CD14-positive monocyte (primary cell): ENCODE measurements at regions not wholly inside any gene's neighbourhood (a gene's known extent, or its start where the extent isn't known, plus 50 kb on each side); places are given as distances from the start of the nearest gene placed in this dataset.

Source experiments
- DNase-seq, 3 donors: peaks; one replicate each; pipeline ENCODE4 v3.0.0-alpha.2; 2011 to 2022
- H2AFZ ChIP-seq: 2 replicates; pipeline ENCODE4 v1.6.0; 2012; ENCODE audit warnings: mild to moderate bottlenecking, low read depth, low read length, inconsistent platforms; ENCODE audit not compliant: insufficient read depth, poor library complexity, severe bottlenecking
- H3K27ac ChIP-seq, 2 donors: 1 replicate in 1 of 2; 2 replicates in 1 of 2; pipeline ENCODE4 v1.5.1; 2012 to 2013; ENCODE audit warnings: low read length in 2 of 2, control low read depth in 1 of 2, inconsistent platforms in 1 of 2, low read depth in 1 of 2, mild to moderate bottlenecking in 1 of 2
- H3K27me3 ChIP-seq, 2 donors: one replicate each; pipeline versions ENCODE4 v1.6.0 to v1.6.1; 2011 to 2013; ENCODE audit warnings: low read length in 2 of 2; ENCODE audit not compliant: control insufficient read depth in 2 of 2, insufficient read depth in 2 of 2
- H3K36me3 ChIP-seq, 2 donors: replicated peaks in 1 of 2; 1 replicate in 1 of 2; 2 replicates in 1 of 2; pipeline versions ENCODE4 v1.5.1 to v1.6.1; 2012 to 2013; ENCODE audit warnings: low read length in 2 of 2, control low read depth in 1 of 2, inconsistent platforms in 1 of 2, mild to moderate bottlenecking in 1 of 2; ENCODE audit not compliant: insufficient read depth in 2 of 2, control insufficient read depth in 1 of 2
- H3K4me1 ChIP-seq, 2 donors: 1 replicate in 1 of 2; 2 replicates in 1 of 2; pipeline versions ENCODE4 v1.5.1 to v1.6.1; 2012 to 2013; ENCODE audit warnings: low read length in 2 of 2, control low read depth in 1 of 2, inconsistent platforms in 1 of 2, mild to moderate bottlenecking in 1 of 2, moderate library complexity in 1 of 2; ENCODE audit not compliant: insufficient read depth in 2 of 2, control insufficient read depth in 1 of 2
- H3K4me2 ChIP-seq: replicated peaks from 2 replicates; pipeline ENCODE3; 2012; ENCODE audit warnings: low read length, moderate library complexity, mild to moderate bottlenecking; ENCODE audit not compliant: poor library complexity, severe bottlenecking; ENCODE audit errors: extremely low read depth
- H3K4me3 ChIP-seq, 3 experiments: fragments of 200-600 bp in 1 of 3; sonication (generic) in 1 of 3; replicated peaks in 1 of 3; 1 replicate in 2 of 3; 2 replicates in 1 of 3; pipeline ENCODE4 v1.5.1; 2011 to 2013; ENCODE audit warnings: low read length in 3 of 3, mild to moderate bottlenecking in 3 of 3, control low read depth in 2 of 3, low read depth in 2 of 3, inconsistent platforms in 1 of 3, moderate library complexity in 1 of 3
- H3K79me2 ChIP-seq: 2 replicates; pipeline ENCODE4 v1.6.0; 2012; ENCODE audit warnings: mild to moderate bottlenecking, control low read depth, inconsistent platforms, low read length, moderate library complexity; ENCODE audit not compliant: insufficient read depth
- H3K9ac ChIP-seq: 2 replicates; pipeline ENCODE4 v1.6.0; 2017; ENCODE audit warnings: low read length, mild to moderate bottlenecking; ENCODE audit not compliant: insufficient read depth, poor library complexity, severe bottlenecking
- H3K9me3 ChIP-seq, 2 donors: replicated peaks in 1 of 2; 1 replicate in 1 of 2; 2 replicates in 1 of 2; pipeline versions ENCODE4 v1.5.1 to v1.6.1; 2012 to 2013; ENCODE audit warnings: low read length in 2 of 2, control low read depth in 1 of 2; ENCODE audit not compliant: control insufficient read depth in 1 of 2, insufficient read depth in 1 of 2
- H4K20me1 ChIP-seq: 2 replicates; pipeline ENCODE4 v1.6.0; 2012; ENCODE audit warnings: mild to moderate bottlenecking, low read length, control low read depth, moderate library complexity; ENCODE audit not compliant: insufficient read depth
- H3K27ac Mint-ChIP-seq, 7 donors: one replicate each; pipeline ENCODE4 v1.8.0; 2020; ENCODE audit warnings: mild to moderate bottlenecking in 7 of 7, mixed read lengths in 7 of 7, moderate library complexity in 6 of 7, inconsistent platforms in 2 of 7
- H3K27me3 Mint-ChIP-seq, 3 donors: one replicate each; pipeline ENCODE4 v1.8.0; 2021 to 2022; ENCODE audit warnings: low read depth in 3 of 3, mild to moderate bottlenecking in 3 of 3, mixed read lengths in 3 of 3, moderate library complexity in 3 of 3, inconsistent platforms in 1 of 3
- H3K36me3 Mint-ChIP-seq, 2 donors: one replicate each; pipeline ENCODE4 v1.8.0; 2020; ENCODE audit warnings: mixed read lengths in 2 of 2, inconsistent platforms in 1 of 2, mild to moderate bottlenecking in 1 of 2
- H3K4me1 Mint-ChIP-seq: one replicate; pipeline ENCODE4 v1.8.0; 2020; ENCODE audit warnings: mild to moderate bottlenecking, mixed read lengths
- H3K4me3 Mint-ChIP-seq, 2 donors: one replicate each; pipeline ENCODE4 v1.8.0; 2020; ENCODE audit warnings: mild to moderate bottlenecking in 2 of 2, mixed read lengths in 2 of 2, moderate library complexity in 1 of 2
- H3K9me3 Mint-ChIP-seq, 7 donors: one replicate each; pipeline ENCODE4 v1.8.0; 2020 to 2022; ENCODE audit warnings: mixed read lengths in 7 of 7, mild to moderate bottlenecking in 6 of 7, moderate library complexity in 6 of 7, inconsistent platforms in 2 of 7
- CTCF ChIP-seq: fragments of 200-600 bp; IDR thresholded peaks from one replicate; pipeline ENCODE4 v1.8.0; 2022; ENCODE audit warnings: antibody characterized with exemption, mild to moderate bottlenecking
- WGBS: methylation state at CpG from one replicate; pipeline ENCODE4 v1.1.5; 2013; ENCODE audit warnings: missing lambda C conversion rate; ENCODE audit not compliant: insufficient coverage; 5-methylcytosine and 5-hydroxymethylcytosine counted together
- intact Hi-C, 2 donors: fragments of 100-400 bp; cut with micrococcal nuclease; formaldehyde crosslinking; loops; one replicate each; pipeline versions ENCODE4 v1.15.0 to v1.15.1; 2023

GRCh38 chr10:106493751-106494150 lies 670.8 kb downstream of the SORCS1 start:
- H3K27me3 ChIP-seq: no peaks in the 10 kb centered on the region
- no peak overlapping the region for H3K4me2 ChIP-seq
- no peaks in the 10 kb centered on the region for H3K36me3 Mint-ChIP-seq
- H3K4me3 Mint-ChIP-seq: no peak overlapping the region
- TF ChIP-seq CTCF: no peak
- H4K20me1 ChIP-seq: no peaks in the 10 kb centered on the region
- no peak overlapping the region for H3K27ac ChIP-seq
- H3K9ac ChIP-seq: no peak overlapping the region
- H3K4me1 Mint-ChIP-seq: no peaks in the 10 kb centered on the region
- no peaks in the 10 kb centered on the region for H3K36me3 ChIP-seq
- intact Hi-C loops: no loop called here
- DNase-seq: no peak
- no peak overlapping the region for H2AFZ ChIP-seq
- whole genome bisulfite sequencing: no CpG with 5 or more reads among the region's 1 CpG
- no peaks in the 10 kb centered on the region for H3K79me2 ChIP-seq
- H3K9me3 Mint-ChIP-seq: peaks cover 0 to 3% (median 0%) of the 10 kb centered on the region in 7 donors
- no peaks in the 10 kb centered on the region for H3K9me3 ChIP-seq
- peaks cover 0 to 2% (median 0%) of the 10 kb centered on the region in 3 donors for H3K27me3 Mint-ChIP-seq
- H3K4me3 ChIP-seq: no peak overlapping the region
- no peaks in the 10 kb centered on the region for H3K4me1 ChIP-seq
- no peak overlapping the region for H3K27ac Mint-ChIP-seq

- H3K79me2 ChIP-seq: no peaks in the 10 kb centered on the region
- H3K4me1 ChIP-seq: no peaks in the 10 kb centered on the region
- 92% methylated on average over 3 of the region's 3 CpGs for WGBS
- H3K27ac Mint-ChIP-seq: no peak overlapping the region
- H3K9me3 Mint-ChIP-seq: peaks cover 0 to 3% (median 0%) of the 10 kb centered on the region in 7 donors
- no peaks in the 10 kb centered on the region for H3K27me3 ChIP-seq
- H3K9me3 ChIP-seq: no peaks in the 10 kb centered on the region
- H3K4me3 Mint-ChIP-seq: no peak overlapping the region
- no peak for TF ChIP-seq CTCF
- DNase-seq: no peak
- intact Hi-C loops: no loop called here
- H3K27ac ChIP-seq: no peak overlapping the region
- peaks cover 0 to 2% (median 0%) of the 10 kb centered on the region in 3 donors for H3K27me3 Mint-ChIP-seq
- no peaks in the 10 kb centered on the region for H4K20me1 ChIP-seq
- H3K4me2 ChIP-seq: no peak overlapping the region
- H3K4me1 Mint-ChIP-seq: no peaks in the 10 kb centered on the region
- H2AFZ ChIP-seq: no peak overlapping the region
- H3K36me3 Mint-ChIP-seq: no peaks in the 10 kb centered on the region
- no peak overlapping the region for H3K4me3 ChIP-seq
- no peak overlapping the region for H3K9ac ChIP-seq
- no peaks in the 10 kb centered on the region for H3K36me3 ChIP-seq
These were observed 671.3 kb downstream of the SORCS1 start for GRCh38 chr10:106493226-106493625.
